SK-N-SH (cell line): ENCODE measurements at regions not wholly inside any gene's neighbourhood (a gene's known extent, or its start where the extent isn't known, plus 50 kb on each side); places are given as distances from the start of the nearest gene placed in this dataset.

Source experiments
- TF ChIP-seq, protein P1 (sequence below): IDR thresholded peaks from 2 replicates; pipeline ENCODE4 v1.4.0; 2012; ENCODE audit warnings: low read depth, borderline replicate concordance
- TF ChIP-seq, protein P2 (sequence below): fragments of 200-600 bp; sonication (generic); IDR thresholded peaks from 2 replicates; pipeline ENCODE4 v1.6.1; 2017; ENCODE audit warnings: antibody characterized with exemption, mild to moderate bottlenecking, moderate library complexity

DNA sequence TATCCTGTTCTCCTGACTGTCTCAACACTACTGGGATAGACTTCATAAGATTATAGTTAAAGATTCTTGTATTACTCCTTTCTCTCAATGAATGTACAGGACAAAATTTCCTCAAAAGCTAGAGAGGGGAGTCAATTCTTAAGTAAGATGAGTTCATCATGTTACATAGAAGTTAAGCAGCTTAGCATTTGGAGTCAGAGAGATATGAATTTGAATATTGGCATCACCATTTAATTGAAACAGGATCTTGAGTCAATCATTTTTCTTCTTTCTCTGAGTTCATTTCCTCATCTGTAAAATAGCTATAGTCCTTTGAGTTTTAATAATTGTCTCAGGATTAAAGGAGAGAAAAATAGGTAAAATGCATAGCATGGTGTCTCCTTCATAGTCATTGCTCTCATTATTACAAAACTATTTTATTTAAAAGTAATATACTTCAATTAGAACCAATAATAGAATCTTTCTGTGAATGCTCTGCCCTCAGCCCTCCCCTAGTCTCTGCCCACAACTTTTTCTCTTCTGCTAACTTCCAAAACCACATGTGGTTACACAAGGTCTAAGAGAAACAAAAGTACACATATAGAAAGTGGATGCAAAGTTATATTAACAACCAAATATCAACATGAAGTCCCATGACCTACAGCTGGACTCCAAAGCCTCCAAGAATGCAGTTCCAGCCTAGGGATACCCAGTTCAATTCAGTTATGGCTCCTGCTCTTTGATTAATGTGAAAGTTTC is 265.6 kb downstream of the TLE1 start:
- TF ChIP-seq, protein P1, sequence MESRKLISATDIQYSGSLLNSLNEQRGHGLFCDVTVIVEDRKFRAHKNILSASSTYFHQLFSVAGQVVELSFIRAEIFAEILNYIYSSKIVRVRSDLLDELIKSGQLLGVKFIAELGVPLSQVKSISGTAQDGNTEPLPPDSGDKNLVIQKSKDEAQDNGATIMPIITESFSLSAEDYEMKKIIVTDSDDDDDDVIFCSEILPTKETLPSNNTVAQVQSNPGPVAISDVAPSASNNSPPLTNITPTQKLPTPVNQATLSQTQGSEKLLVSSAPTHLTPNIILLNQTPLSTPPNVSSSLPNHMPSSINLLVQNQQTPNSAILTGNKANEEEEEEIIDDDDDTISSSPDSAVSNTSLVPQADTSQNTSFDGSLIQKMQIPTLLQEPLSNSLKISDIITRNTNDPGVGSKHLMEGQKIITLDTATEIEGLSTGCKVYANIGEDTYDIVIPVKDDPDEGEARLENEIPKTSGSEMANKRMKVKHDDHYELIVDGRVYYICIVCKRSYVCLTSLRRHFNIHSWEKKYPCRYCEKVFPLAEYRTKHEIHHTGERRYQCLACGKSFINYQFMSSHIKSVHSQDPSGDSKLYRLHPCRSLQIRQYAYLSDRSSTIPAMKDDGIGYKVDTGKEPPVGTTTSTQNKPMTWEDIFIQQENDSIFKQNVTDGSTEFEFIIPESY: no peak
- TF ChIP-seq, protein P2, sequence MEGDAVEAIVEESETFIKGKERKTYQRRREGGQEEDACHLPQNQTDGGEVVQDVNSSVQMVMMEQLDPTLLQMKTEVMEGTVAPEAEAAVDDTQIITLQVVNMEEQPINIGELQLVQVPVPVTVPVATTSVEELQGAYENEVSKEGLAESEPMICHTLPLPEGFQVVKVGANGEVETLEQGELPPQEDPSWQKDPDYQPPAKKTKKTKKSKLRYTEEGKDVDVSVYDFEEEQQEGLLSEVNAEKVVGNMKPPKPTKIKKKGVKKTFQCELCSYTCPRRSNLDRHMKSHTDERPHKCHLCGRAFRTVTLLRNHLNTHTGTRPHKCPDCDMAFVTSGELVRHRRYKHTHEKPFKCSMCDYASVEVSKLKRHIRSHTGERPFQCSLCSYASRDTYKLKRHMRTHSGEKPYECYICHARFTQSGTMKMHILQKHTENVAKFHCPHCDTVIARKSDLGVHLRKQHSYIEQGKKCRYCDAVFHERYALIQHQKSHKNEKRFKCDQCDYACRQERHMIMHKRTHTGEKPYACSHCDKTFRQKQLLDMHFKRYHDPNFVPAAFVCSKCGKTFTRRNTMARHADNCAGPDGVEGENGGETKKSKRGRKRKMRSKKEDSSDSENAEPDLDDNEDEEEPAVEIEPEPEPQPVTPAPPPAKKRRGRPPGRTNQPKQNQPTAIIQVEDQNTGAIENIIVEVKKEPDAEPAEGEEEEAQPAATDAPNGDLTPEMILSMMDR: no peak
